Epithelial cell of esophagus (primary cell): ENCODE measurements at regions not wholly inside any gene's neighbourhood (a gene's known extent, or its start where the extent isn't known, plus 50 kb on each side); places are given as distances from the start of the nearest gene placed in this dataset.

ENCODE experiments used
- DNase-seq: peaks from one replicate; pipeline ENCODE4 v3.0.0; 2010; ENCODE audit warnings: low read depth
- H3K4me3 ChIP-seq: 2 replicates; pipeline ENCODE4 v1.5.1; 2011; ENCODE audit warnings: mild to moderate bottlenecking, low read length, control low read depth
- CTCF ChIP-seq: IDR thresholded peaks from 2 replicates; pipeline ENCODE4 v1.5.1; 2011; ENCODE audit warnings: low read depth, mild to moderate bottlenecking, low read length, control low read depth, inconsistent platforms; ENCODE audit not compliant: insufficient read depth; ENCODE audit errors: missing control alignments

- H3K4me3 ChIP-seq, result no peak overlapping the region
- no peak for TF ChIP-seq CTCF
- no peak for DNase-seq
Measured at GRCh38 chr1:96074876-96075577, 646.6 kb upstream of the PTBP2 start.

GRCh38 chr1:96075704-96076455 lies 645.7 kb upstream of the PTBP2 start:
- TF ChIP-seq CTCF, result no peak
- peak; percentile 53 for DNase-seq
- H3K4me3 ChIP-seq, result no peak overlapping the region

- no peak for TF ChIP-seq CTCF
- no peak overlapping the region for H3K4me3 ChIP-seq
- peak; percentile 76 for DNase-seq
Measured at GRCh38 chr1:96076589-96076988, 645.0 kb upstream of the PTBP2 start.

GRCh38 chr1:96079581-96079980 lies 642.0 kb upstream of the PTBP2 start:
- no peak for TF ChIP-seq CTCF
- no peak for DNase-seq
- no peak overlapping the region for H3K4me3 ChIP-seq

DNA sequence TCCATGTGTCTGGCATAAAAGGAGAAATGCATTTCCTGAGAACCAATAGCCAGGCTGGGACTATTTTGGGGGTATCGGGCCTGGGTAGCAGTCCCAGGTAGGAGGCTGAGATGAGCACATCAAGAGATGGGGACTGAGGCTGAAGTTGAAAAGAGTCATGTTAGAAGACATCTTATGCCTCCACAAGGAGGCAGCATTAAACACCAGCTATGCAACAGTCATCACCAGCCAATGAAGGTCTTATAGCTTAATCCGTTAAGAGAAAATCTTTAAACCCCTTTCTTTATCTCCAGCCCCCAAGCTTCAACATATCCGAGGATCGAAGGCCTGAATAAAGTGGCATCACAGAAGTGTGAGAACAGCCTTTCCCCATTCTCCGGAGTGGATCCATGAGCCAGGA lies 640.7 kb upstream of the PTBP2 start:
- no peak overlapping the region for H3K4me3 ChIP-seq
- peak; percentile 13 for DNase-seq

DNA sequence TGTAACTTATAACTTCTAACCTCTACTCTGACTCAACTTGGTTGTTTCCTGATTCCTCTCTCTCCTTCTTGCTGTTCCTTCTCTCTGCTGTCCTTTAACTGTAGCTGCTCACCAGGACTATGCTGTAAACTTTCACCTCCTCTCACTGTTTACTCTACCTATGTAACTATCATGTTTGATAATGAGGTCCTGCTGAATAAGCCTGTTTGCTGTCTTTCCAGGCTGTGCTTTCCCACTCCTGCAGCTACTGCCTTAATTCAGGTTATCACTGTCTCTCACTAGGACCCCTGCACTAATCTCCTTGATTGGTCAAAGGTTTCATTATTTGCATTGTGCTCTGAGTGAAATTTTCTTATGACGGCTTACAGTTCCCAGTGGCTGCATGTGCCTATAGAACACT lies 633.9 kb upstream of the PTBP2 start:
- no peak overlapping the region for H3K4me3 ChIP-seq
- DNase-seq, result no peak
- TF ChIP-seq CTCF, result no peak

More for the DNA sequence above, 640.7 kb upstream of the PTBP2 start:
- TF ChIP-seq CTCF, result no peak
